Tibial nerve (tissue), 4 donors: ENCODE measurements at regions not wholly inside any gene's neighbourhood (a gene's known extent, or its start where the extent isn't known, plus 50 kb on each side); places are given as distances from the start of the nearest gene placed in this dataset.
A peak's percentile ranks its signal among the peaks of the same experiment; 100 is the strongest.

Source experiments
- DNase-seq, 2 donors: peaks; one replicate each; pipeline ENCODE4 v3.0.0-alpha.2; 2019; ENCODE audit warnings: low spot score in 2 of 2
- H3K27ac ChIP-seq, 4 donors: fragments of 200-600 bp; sonication (generic) in 3 of 4; one replicate each; pipeline ENCODE4 v1.5.1; 2017 to 2019; ENCODE audit warnings: mild to moderate bottlenecking in 1 of 4
- H3K27me3 ChIP-seq, 2 donors: fragments of 200-600 bp; sonication (generic) in 1 of 2; one replicate each; pipeline versions ENCODE4 v1.5.1 to v1.6.0; 2017 to 2019
- H3K36me3 ChIP-seq, 3 donors: fragments of 200-600 bp; sonication (generic); one replicate each; pipeline ENCODE4 v1.5.1; 2018 to 2019
- H3K4me1 ChIP-seq, 4 donors: fragments of 200-600 bp; sonication (generic) in 3 of 4; one replicate each; pipeline ENCODE4 v1.5.1; 2017 to 2019
- H3K4me3 ChIP-seq, 4 donors: fragments of 200-600 bp; sonication (generic) in 3 of 4; one replicate each; pipeline ENCODE4 v1.5.1; 2017 to 2019; ENCODE audit warnings: mild to moderate bottlenecking in 1 of 4, moderate library complexity in 1 of 4
- H3K9me3 ChIP-seq, 4 donors: fragments of 200-600 bp; sonication (generic) in 3 of 4; one replicate each; pipeline ENCODE4 v1.5.1; 2017 to 2019
- CTCF ChIP-seq, 5 experiments: fragments of 200-600 bp in 3 of 5; fragments of 450-650 bp in 2 of 5; sonication (generic) in 3 of 5; IDR thresholded peaks; one replicate each; pipeline ENCODE4 v1.5.1; 2016 to 2019; ENCODE audit warnings: antibody characterized with exemption in 5 of 5, mild to moderate bottlenecking in 3 of 5, moderate library complexity in 2 of 5
- EP300 ChIP-seq, 2 donors: sonication (generic); formaldehyde crosslinking; IDR thresholded peaks; one replicate each; pipeline ENCODE4 v1.6.1; 2017; ENCODE audit warnings: antibody characterized with exemption in 2 of 2, mild to moderate bottlenecking in 1 of 2
- POLR2A ChIP-seq, 2 donors: fragments of 450-650 bp; IDR thresholded peaks; one replicate each; pipeline ENCODE4 v1.6.1; 2017; ENCODE audit warnings: antibody characterized with exemption in 2 of 2, mild to moderate bottlenecking in 2 of 2, moderate library complexity in 2 of 2
- WGBS, 2 donors: methylation state at CpG; one replicate each; pipeline ENCODE4 v1.1.5; 2018; 5-methylcytosine and 5-hydroxymethylcytosine counted together

GRCh38 chr11:111077530-111078322 lies 167.8 kb upstream of the POU2AF2 start:
- WGBS, 2 donors: 67 to 71% methylated on average over 3 of the region's 3 CpGs
- Histone ChIP-seq H3K9me3 (no peaks in the 10 kb centered on the region), H3K27me3 (no peaks in the 10 kb centered on the region), H3K4me3 (no peak overlapping the region), H3K36me3 (no peaks in the 10 kb centered on the region), H3K27ac (no peak overlapping the region), H3K4me1 (no peaks in the 10 kb centered on the region)
- no peak for TF ChIP-seq POLR2A (IDR thresholded peaks at IDR 0.05)
- TF ChIP-seq EP300 (IDR thresholded peaks at IDR 0.05): no peak
- TF ChIP-seq CTCF (IDR thresholded peaks at IDR 0.05): no peak
- no peak for DNase-seq

DNA sequence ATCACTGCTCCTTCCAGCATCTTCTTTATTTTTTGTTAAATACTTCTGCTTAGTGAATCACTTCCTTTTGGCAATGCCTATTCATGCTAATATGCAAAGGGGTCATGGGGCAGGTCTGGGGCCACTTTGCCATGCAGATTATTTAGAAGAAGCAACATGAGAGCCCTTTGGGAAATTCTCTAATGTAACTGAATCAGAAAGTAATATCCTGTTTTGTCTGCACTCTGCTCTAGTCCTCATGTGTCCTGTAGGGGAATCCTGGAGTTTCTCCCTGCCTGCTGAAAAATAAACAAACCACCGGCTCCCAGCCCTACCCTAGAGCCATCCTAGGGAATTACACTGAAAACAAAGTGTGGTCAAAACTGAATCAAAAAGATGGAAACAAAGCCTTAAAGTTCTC lies 176.5 kb upstream of the POU2AF2 start:
- 6 to 28% methylated on average over 1 of the region's 1 CpG for WGBS, 2 donors
- Histone ChIP-seq H3K4me1 (peaks cover 0 to 8% (median 2%) of the 10 kb centered on the region in 4 donors), H3K27ac (no peak overlapping the region), H3K4me3 (no peak overlapping the region), H3K27me3 (no peaks in the 10 kb centered on the region), H3K9me3 (peaks cover 0 to 18% (median 6%) of the 10 kb centered on the region in 4 donors), H3K36me3 (no peaks in the 10 kb centered on the region)
- no peak for TF ChIP-seq CTCF (IDR thresholded peaks at IDR 0.05)
- no peak for TF ChIP-seq POLR2A (IDR thresholded peaks at IDR 0.05)
- no peak for TF ChIP-seq EP300 (IDR thresholded peaks at IDR 0.05)
- DNase-seq: no peak

DNA sequence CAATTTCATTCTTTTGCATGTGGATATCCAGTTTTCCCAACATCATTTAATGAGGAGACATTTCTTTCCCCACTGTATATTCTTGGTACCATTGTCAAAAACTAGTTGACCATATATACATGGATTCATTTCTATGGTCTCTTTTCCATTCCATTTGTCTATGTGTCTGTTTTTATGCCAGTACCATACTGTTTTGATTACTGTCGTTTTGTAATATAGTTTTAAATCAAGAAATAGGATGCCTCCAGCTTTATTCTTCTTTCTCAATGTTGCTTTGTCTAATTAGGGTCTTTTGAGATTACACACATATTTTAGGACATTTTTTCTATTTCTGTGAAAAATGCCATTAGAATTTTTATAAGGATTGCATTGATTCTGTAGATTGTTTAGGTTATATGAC lies 177.5 kb upstream of the POU2AF2 start:
- 89 to 98% methylated on average over 1 of the region's 1 CpG for WGBS, 2 donors
- no peak for DNase-seq
- Histone ChIP-seq H3K36me3 (no peaks in the 10 kb centered on the region), H3K9me3 (peaks cover 0 to 18% (median 6%) of the 10 kb centered on the region in 4 donors), H3K4me1 (peaks cover 0 to 16% (median 4%) of the 10 kb centered on the region in 4 donors), H3K4me3 (no peak overlapping the region), H3K27ac (no peak overlapping the region), H3K27me3 (no peaks in the 10 kb centered on the region)
- TF ChIP-seq POLR2A (IDR thresholded peaks at IDR 0.05) (no peak), CTCF (IDR thresholded peaks at IDR 0.05) (no peak), EP300 (IDR thresholded peaks at IDR 0.05) (no peak)

- Histone ChIP-seq H3K27ac (no peak overlapping the region), H3K27me3 (no peaks in the 10 kb centered on the region), H3K36me3 (no peaks in the 10 kb centered on the region), H3K4me1 (peaks cover 0 to 16% (median 4%) of the 10 kb centered on the region in 4 donors), H3K9me3 (peaks cover 0 to 18% (median 6%) of the 10 kb centered on the region in 4 donors), H3K4me3 (no peak overlapping the region)
- TF ChIP-seq EP300 (IDR thresholded peaks at IDR 0.05) (no peak), POLR2A (IDR thresholded peaks at IDR 0.05) (no peak), CTCF (IDR thresholded peaks at IDR 0.05) (no peak)
- WGBS, 2 donors: 73 to 75% methylated on average over 2 of the region's 2 CpGs
- DNase-seq: no peak
Measured at GRCh38 chr11:111066846-111067245, 178.7 kb upstream of the POU2AF2 start.

DNA sequence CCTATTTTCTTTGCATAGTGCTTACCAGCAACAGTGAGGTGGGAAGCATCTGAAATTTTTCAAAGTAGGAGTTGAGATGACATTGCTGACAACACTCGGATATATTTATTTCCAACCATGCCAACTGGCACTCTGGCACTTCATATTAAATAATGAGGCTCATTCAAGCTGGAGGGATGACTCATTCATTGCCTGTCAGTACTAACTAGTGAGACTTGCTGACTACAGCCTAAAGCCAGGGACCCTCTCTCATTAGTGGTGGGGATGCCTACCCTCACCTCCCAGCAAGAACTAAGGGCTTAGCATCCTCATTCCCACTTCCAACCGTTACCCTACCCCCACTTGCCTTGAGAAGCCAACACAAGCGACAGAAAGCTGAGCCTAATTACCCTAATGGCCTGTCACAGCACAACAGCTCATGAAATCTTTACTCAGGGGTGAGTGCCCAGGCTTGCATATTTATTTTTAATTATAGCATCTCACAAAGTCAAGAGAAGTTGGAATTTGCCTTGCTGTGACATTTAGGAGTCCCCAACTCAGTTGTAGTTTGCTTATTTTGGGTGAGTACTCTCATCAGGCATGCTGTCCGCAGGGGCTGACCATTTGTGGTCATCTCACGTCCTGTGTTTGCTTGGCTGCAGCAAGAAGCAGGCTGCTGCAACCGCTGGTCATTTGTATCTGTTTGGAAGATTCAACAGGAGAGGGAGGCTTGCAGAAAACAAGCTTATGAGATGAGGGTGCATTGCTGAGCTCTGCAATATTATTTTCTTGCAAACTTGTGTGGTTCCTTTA lies 181.6 kb upstream of the POU2AF2 start:
- H3K4me1 ChIP-seq: peaks cover 0 to 16% (median 4%) of the 10 kb centered on the region in 4 donors
- no peak overlapping the region for H3K4me3 ChIP-seq
- no peak for DNase-seq
- TF ChIP-seq POLR2A (IDR thresholded peaks at IDR 0.05) (no peak), CTCF (IDR thresholded peaks at IDR 0.05) (no peak), EP300 (IDR thresholded peaks at IDR 0.05) (no peak)
- H3K27ac ChIP-seq: peak overlapping the region in 1 of 4 donors; percentile 7
- 32 to 42% methylated on average over 6 of the region's 6 CpGs for WGBS, 2 donors
- peaks cover 0 to 14% (median 6%) of the 10 kb centered on the region in 4 donors for H3K9me3 ChIP-seq
- no peaks in the 10 kb centered on the region for H3K27me3 ChIP-seq
- H3K36me3 ChIP-seq: no peaks in the 10 kb centered on the region
